Activated B cell treated with CpG ODN at 0.5 μM for 24 hours (primary cell): ENCODE measurements at regions not wholly inside any gene's neighbourhood (a gene's known extent, or its start where the extent isn't known, plus 50 kb on each side); places are given as distances from the start of the nearest gene placed in this dataset.

ENCODE experiments used
- ATAC-seq: fragments of 200-7000 bp; cut with Tn5 transposase; one replicate; pipeline ENCODE4 v1.10.0; 2021; ENCODE audit warnings: low read depth, mild to moderate bottlenecking, moderate library complexity
- CTCF ChIA-PET: fragments of 350-600 bp; sonication (Branson Sonifier 250); formaldehyde crosslinking; loops from one replicate; lab custom pipeline; 2021; ENCODE audit warnings: antibody characterized with exemption; lab: Charles Lee
- POLR2A ChIA-PET: fragments of 350-600 bp; sonication (Branson Sonifier 250); formaldehyde crosslinking; loops from one replicate; lab custom pipeline; 2021; ENCODE audit warnings: antibody characterized with exemption; lab: Charles Lee
- DNase-seq: peaks from one replicate; pipeline ENCODE4 v3.0.0; 2022
- H3K27ac Mint-ChIP-seq: one replicate; pipeline ENCODE4 v1.8.0; 2020; ENCODE audit warnings: mixed read lengths
- H3K27me3 Mint-ChIP-seq: one replicate; pipeline ENCODE4 v1.8.0; 2021; ENCODE audit warnings: mixed read lengths
- H3K36me3 Mint-ChIP-seq: one replicate; pipeline ENCODE4 v1.8.0; 2021; ENCODE audit warnings: low read depth, mixed read lengths
- H3K4me1 Mint-ChIP-seq: one replicate; pipeline ENCODE4 v1.8.0; 2021; ENCODE audit warnings: mixed read lengths
- H3K4me3 Mint-ChIP-seq: one replicate; pipeline ENCODE4 v1.8.0; 2020; ENCODE audit warnings: mild to moderate bottlenecking, mixed read lengths
- H3K9me3 Mint-ChIP-seq: one replicate; pipeline ENCODE4 v1.8.0; 2020; ENCODE audit warnings: mixed read lengths
- CTCF ChIP-seq: fragments of 200-600 bp; IDR thresholded peaks from one replicate; pipeline ENCODE4 v1.8.0; 2022; ENCODE audit warnings: antibody characterized with exemption, mild to moderate bottlenecking
- intact Hi-C: fragments of 100-400 bp; cut with micrococcal nuclease; formaldehyde crosslinking; loops from one replicate; pipeline ENCODE4 v1.15.1; 2024

- POLR2A ChIA-PET: no interaction called here
- no peaks in the 10 kb centered on the region for H3K4me1 Mint-ChIP-seq
- H3K27me3 Mint-ChIP-seq: no peaks in the 10 kb centered on the region
- CTCF ChIA-PET: no interaction called here
- H3K9me3 Mint-ChIP-seq: peaks cover 9% of the 10 kb centered on the region
- no peak for ATAC-seq
- no peaks in the 10 kb centered on the region for H3K36me3 Mint-ChIP-seq
- DNase-seq: no peak
- no peak overlapping the region for H3K4me3 Mint-ChIP-seq
- H3K27ac Mint-ChIP-seq: no peak overlapping the region
- intact Hi-C loops: no loop called here
- TF ChIP-seq CTCF: no peak
Observed at GRCh38 chr7:67823345-67823744, 826.7 kb downstream of the TYW1 start.

- DNase-seq: no peak
- Mint-ChIP-seq H3K4me3 (no peak overlapping the region), H3K27ac (no peak overlapping the region), H3K27me3 (no peaks in the 10 kb centered on the region), H3K36me3 (no peaks in the 10 kb centered on the region), H3K9me3 (peaks cover 9% of the 10 kb centered on the region), H3K4me1 (no peaks in the 10 kb centered on the region)
- CTCF ChIA-PET: no interaction called here
- TF ChIP-seq CTCF: no peak
- POLR2A ChIA-PET: no interaction called here
- ATAC-seq: no peak
- intact Hi-C loops: no loop called here
Observed at GRCh38 chr7:67825356-67825755, 828.7 kb downstream of the TYW1 start.

- TF ChIP-seq CTCF: no peak
- H3K27ac Mint-ChIP-seq: no peak overlapping the region
Observed at GRCh38 chr7:67841896-67842295, 845.3 kb downstream of the TYW1 start.

GRCh38 chr7:67842571-67842970 is 845.9 kb downstream of the TYW1 start:
- H3K27ac Mint-ChIP-seq: no peak overlapping the region
- no peak overlapping the region for H3K4me3 Mint-ChIP-seq
- peaks cover 11% of the 10 kb centered on the region for H3K9me3 Mint-ChIP-seq
- ChIA-PET POLR2A (no interaction called here), CTCF (no interaction called here)
- DNase-seq: no peak
- H3K36me3 Mint-ChIP-seq: no peaks in the 10 kb centered on the region
- no peak for TF ChIP-seq CTCF
- intact Hi-C loops: no loop called here
- ATAC-seq: no peak
- H3K4me1 Mint-ChIP-seq: no peaks in the 10 kb centered on the region
- H3K27me3 Mint-ChIP-seq: no peaks in the 10 kb centered on the region

More at GRCh38 chr7:67841896-67842295, 845.3 kb downstream of the TYW1 start:
- intact Hi-C loops: no loop called here
- peaks cover 11% of the 10 kb centered on the region for H3K9me3 Mint-ChIP-seq
- no peaks in the 10 kb centered on the region for H3K36me3 Mint-ChIP-seq
- ATAC-seq: no peak
- no peak for DNase-seq
- no peaks in the 10 kb centered on the region for H3K4me1 Mint-ChIP-seq
- ChIA-PET POLR2A (no interaction called here), CTCF (no interaction called here)
- no peak overlapping the region for H3K4me3 Mint-ChIP-seq
- no peaks in the 10 kb centered on the region for H3K27me3 Mint-ChIP-seq

GRCh38 chr7:67843001-67843565 is 846.5 kb downstream of the TYW1 start:
- Mint-ChIP-seq H3K36me3 (no peaks in the 10 kb centered on the region), H3K9me3 (peaks cover 11% of the 10 kb centered on the region), H3K4me3 (no peak overlapping the region), H3K4me1 (no peaks in the 10 kb centered on the region), H3K27me3 (no peaks in the 10 kb centered on the region), H3K27ac (no peak overlapping the region)
- ATAC-seq (no peak), DNase-seq (no peak)
- ChIA-PET CTCF (no interaction called here), POLR2A (no interaction called here)
- intact Hi-C loops: no loop called here
- no peak for TF ChIP-seq CTCF
